ENCODE measurements at regions not wholly inside any gene's neighbourhood (a gene's known extent, or its start where the extent isn't known, plus 50 kb on each side); places are given as distances from the start of the nearest gene placed in this dataset.

- TF ChIP-seq CTCF (IDR thresholded peaks at IDR 0.05; ENCODE audit: insufficient read depth, low read depth, low read length) (no peak), EZH2 (IDR thresholded peaks at IDR 0.05; ENCODE audit: insufficient read depth, low read length) (no peak)
Measured at GRCh38 chr2:175435012-175435411, 253.5 kb upstream of the ATP5MC3 start.
